ENCODE measurements at regions not wholly inside any gene's neighbourhood (a gene's known extent, or its start where the extent isn't known, plus 50 kb on each side); places are given as distances from the start of the nearest gene placed in this dataset.

DNA sequence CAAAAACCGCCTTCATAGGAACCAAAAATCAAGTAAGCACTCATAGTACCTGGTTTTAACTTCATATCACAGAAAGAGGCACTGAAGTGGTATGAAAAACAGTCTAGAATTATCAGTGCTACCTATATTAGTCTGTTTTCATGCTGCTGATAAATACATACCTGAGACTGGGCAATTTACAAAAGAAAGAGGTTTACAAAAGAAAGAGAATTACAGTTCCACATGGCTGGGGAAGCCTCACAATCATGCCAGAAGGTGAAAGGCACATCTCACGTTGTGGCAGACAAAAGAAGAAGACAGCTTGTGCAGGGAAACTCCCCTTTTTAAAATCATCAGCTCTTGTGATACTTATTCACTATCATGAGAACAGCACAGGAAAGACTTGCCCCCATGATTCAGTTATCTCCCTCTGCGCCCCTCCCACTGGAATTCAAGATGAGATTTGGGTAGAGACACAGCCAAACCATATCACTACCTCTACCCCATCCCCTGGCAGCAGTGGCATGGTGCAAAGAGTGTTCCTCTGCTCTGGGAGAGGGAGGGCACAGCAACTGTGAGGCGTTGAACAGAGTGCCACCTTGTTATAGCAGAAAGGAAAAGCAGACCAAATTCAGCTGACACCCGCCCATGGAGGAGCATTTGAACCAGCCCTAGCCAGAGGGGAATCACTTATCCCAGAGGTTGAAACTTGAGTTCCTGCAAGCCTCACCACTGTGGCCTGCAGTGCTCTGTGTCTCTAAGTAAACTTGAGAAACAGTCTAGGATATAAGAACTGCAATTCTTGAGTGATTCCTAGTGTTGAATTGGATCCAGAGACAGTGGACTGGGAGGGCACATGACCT is 61.9 kb upstream of the PTPRZ1 start:
- no peaks in the 10 kb centered on the region for H3K27me3 Mint-ChIP-seq (ENCODE audit: insufficient read depth, unreplicated experiment)
- H3K4me3 Mint-ChIP-seq (ENCODE audit: unreplicated experiment) = no peak overlapping the region
- no peak for DNase-seq (ENCODE audit: unreplicated experiment)
- H3K36me3 Mint-ChIP-seq (ENCODE audit: insufficient read depth, unreplicated experiment) = no peaks in the 10 kb centered on the region
- ChIA-PET CTCF (interaction anchor here (1.8 kb wide), 1 partner anchor 11 kb away, joined by 8 read pairs; no protein-coding TSS in a partner anchor), POLR2A (interaction anchor here (1.5 kb wide), 1 partner anchor 12 kb away, joined by 4 read pairs; no protein-coding TSS in a partner anchor)
- H3K9me3 Mint-ChIP-seq (ENCODE audit: unreplicated experiment) = peaks cover 8% of the 10 kb centered on the region
- H3K27ac Mint-ChIP-seq (ENCODE audit: low read depth, unreplicated experiment) = no peak overlapping the region
- intact Hi-C loops (cut with micrococcal nuclease) = no loop called here
- no peaks in the 10 kb centered on the region for H3K4me1 Mint-ChIP-seq (ENCODE audit: insufficient read depth, unreplicated experiment)
- TF ChIP-seq, protein P1, sequence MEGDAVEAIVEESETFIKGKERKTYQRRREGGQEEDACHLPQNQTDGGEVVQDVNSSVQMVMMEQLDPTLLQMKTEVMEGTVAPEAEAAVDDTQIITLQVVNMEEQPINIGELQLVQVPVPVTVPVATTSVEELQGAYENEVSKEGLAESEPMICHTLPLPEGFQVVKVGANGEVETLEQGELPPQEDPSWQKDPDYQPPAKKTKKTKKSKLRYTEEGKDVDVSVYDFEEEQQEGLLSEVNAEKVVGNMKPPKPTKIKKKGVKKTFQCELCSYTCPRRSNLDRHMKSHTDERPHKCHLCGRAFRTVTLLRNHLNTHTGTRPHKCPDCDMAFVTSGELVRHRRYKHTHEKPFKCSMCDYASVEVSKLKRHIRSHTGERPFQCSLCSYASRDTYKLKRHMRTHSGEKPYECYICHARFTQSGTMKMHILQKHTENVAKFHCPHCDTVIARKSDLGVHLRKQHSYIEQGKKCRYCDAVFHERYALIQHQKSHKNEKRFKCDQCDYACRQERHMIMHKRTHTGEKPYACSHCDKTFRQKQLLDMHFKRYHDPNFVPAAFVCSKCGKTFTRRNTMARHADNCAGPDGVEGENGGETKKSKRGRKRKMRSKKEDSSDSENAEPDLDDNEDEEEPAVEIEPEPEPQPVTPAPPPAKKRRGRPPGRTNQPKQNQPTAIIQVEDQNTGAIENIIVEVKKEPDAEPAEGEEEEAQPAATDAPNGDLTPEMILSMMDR (IDR thresholded peaks at IDR 0.05; ENCODE audit: unreplicated experiment) = no peak
- BruUV-seq (replicated peaks) = no TSS peak

- no peak overlapping the region for H3K4me3 Mint-ChIP-seq (ENCODE audit: unreplicated experiment)
- no peak for DNase-seq (ENCODE audit: unreplicated experiment)
- H3K4me1 Mint-ChIP-seq (ENCODE audit: insufficient read depth, unreplicated experiment) = peaks cover 6% of the 10 kb centered on the region
- peaks cover 8% of the 10 kb centered on the region for H3K9me3 Mint-ChIP-seq (ENCODE audit: unreplicated experiment)
- POLR2A ChIA-PET = interaction anchor here (1.2 kb wide), 1 partner anchor 15 kb away, joined by 4 read pairs; no protein-coding TSS in a partner anchor
- H3K36me3 Mint-ChIP-seq (ENCODE audit: insufficient read depth, unreplicated experiment) = no peaks in the 10 kb centered on the region
- no TSS peak for BruUV-seq (replicated peaks)
- TF ChIP-seq, protein P1 (IDR thresholded peaks at IDR 0.05; ENCODE audit: unreplicated experiment) = no peak
- CTCF ChIA-PET = interaction anchor here (0.6 to 1.0 kb wide), 4 partner anchors 11 to 951 kb away, joined by 3 to 4 read pairs (median 4); no protein-coding TSS in a partner anchor
- intact Hi-C loops (cut with micrococcal nuclease) = no loop called here
- no peaks in the 10 kb centered on the region for H3K27me3 Mint-ChIP-seq (ENCODE audit: insufficient read depth, unreplicated experiment)
- H3K27ac Mint-ChIP-seq (ENCODE audit: low read depth, unreplicated experiment) = no peak overlapping the region
Observed at GRCh38 chr7:121807078-121807477, 65.9 kb upstream of the PTPRZ1 start.

DNA sequence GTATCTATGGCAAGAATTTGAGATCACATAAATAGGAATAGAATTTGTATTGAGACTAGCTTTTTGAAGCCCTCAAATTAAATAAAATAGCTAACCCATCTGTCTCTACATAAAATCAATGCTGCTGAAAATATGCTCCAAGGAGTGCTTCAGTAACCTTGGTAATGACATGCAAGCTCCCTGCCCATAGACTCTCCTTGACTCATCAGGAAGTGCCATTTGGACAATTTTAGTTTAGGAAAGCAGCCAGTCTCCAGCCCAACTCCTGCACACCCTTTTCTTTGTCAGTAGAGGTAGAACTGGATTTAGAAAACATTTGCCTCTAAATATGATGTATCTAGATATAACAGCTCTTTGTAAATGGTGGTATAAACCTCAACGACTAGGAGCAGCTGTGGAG is 69.9 kb upstream of the PTPRZ1 start:
- ChIA-PET POLR2A (interaction anchor here (1.1 to 1.5 kb wide), 2 partner anchors 9 to 61 kb away, joined by 3 to 5 read pairs; no protein-coding TSS in a partner anchor), CTCF (interaction anchor here (0.6 to 1.2 kb wide), 5 partner anchors 31 to 290 kb away, joined by 3 to 5 read pairs (median 3); no protein-coding TSS in a partner anchor)
- intact Hi-C loops (cut with micrococcal nuclease) = no loop called here

More for the DNA sequence above, 69.9 kb upstream of the PTPRZ1 start:
- H3K4me1 Mint-ChIP-seq (ENCODE audit: insufficient read depth, unreplicated experiment) = peaks cover 32% of the 10 kb centered on the region
- peak; percentile 18 for DNase-seq (ENCODE audit: unreplicated experiment)
- TF ChIP-seq, protein P1 (IDR thresholded peaks at IDR 0.05; ENCODE audit: unreplicated experiment) = no peak
- no peaks in the 10 kb centered on the region for H3K27me3 Mint-ChIP-seq (ENCODE audit: insufficient read depth, unreplicated experiment)
- H3K36me3 Mint-ChIP-seq (ENCODE audit: insufficient read depth, unreplicated experiment) = no peaks in the 10 kb centered on the region
- H3K27ac Mint-ChIP-seq (ENCODE audit: low read depth, unreplicated experiment) = no peak overlapping the region
- H3K9me3 Mint-ChIP-seq (ENCODE audit: unreplicated experiment) = peaks cover 8% of the 10 kb centered on the region
- H3K4me3 Mint-ChIP-seq (ENCODE audit: unreplicated experiment) = no peak overlapping the region
- BruUV-seq (replicated peaks) = no TSS peak
